8988T (cell line): ENCODE measurements at regions not wholly inside any gene's neighbourhood (a gene's known extent, or its start where the extent isn't known, plus 50 kb on each side); places are given as distances from the start of the nearest gene placed in this dataset.
"Not testable (repeated sequence)": the region's sequence is repeated elsewhere in the genome, so short reads cannot be mapped to it uniquely, and the experiment has no call there.

Experiments
- DNase-seq: peaks from one replicate; pipeline ENCODE4 v3.0.0; 2011

GRCh38 chr4:57303012-57303751, 193.0 kb upstream of the IGFBP7 start:
- no peak for DNase-seq

GRCh38 chr4:57300300-57300699, 190.1 kb upstream of the IGFBP7 start:
- DNase-seq, result not testable (repeated sequence)

- no peak for DNase-seq
Observed at GRCh38 chr4:57291911-57292310, 181.7 kb upstream of the IGFBP7 start.

- no peak for DNase-seq
Observed at GRCh38 chr4:57287687-57288604, 177.8 kb upstream of the IGFBP7 start.

- no peak for DNase-seq
Observed at GRCh38 chr4:57282933-57283310, 172.7 kb upstream of the IGFBP7 start.

GRCh38 chr4:57280481-57280880, 170.3 kb upstream of the IGFBP7 start:
- no peak for DNase-seq

GRCh38 chr4:57278780-57279179, 168.6 kb upstream of the IGFBP7 start:
- DNase-seq, result no peak

GRCh38 chr4:57274082-57274481, 163.9 kb upstream of the IGFBP7 start:
- no peak for DNase-seq

- no peak for DNase-seq
Observed at GRCh38 chr4:57270346-57270745, 160.2 kb upstream of the IGFBP7 start.

GRCh38 chr4:57265831-57266582, 155.8 kb upstream of the IGFBP7 start:
- DNase-seq, result no peak

GRCh38 chr4:57254754-57255153, 144.6 kb upstream of the IGFBP7 start:
- DNase-seq, result no peak

GRCh38 chr4:57249083-57249482, 138.9 kb upstream of the IGFBP7 start:
- DNase-seq, result no peak

GRCh38 chr4:57243076-57243475, 132.9 kb upstream of the IGFBP7 start:
- DNase-seq, result no peak

- no peak for DNase-seq
Observed at GRCh38 chr4:57234252-57234775, 124.1 kb upstream of the IGFBP7 start.

GRCh38 chr4:57233386-57233785, 123.2 kb upstream of the IGFBP7 start:
- no peak for DNase-seq

- DNase-seq, result no peak
Observed at GRCh38 chr4:57231781-57232180, 121.6 kb upstream of the IGFBP7 start.

GRCh38 chr4:57220734-57221133, 110.5 kb upstream of the IGFBP7 start:
- DNase-seq, result no peak

- DNase-seq, result no peak
Observed at GRCh38 chr4:57220172-57220571, 110.0 kb upstream of the IGFBP7 start.

GRCh38 chr4:57219431-57219830, 109.2 kb upstream of the IGFBP7 start:
- DNase-seq, result no peak

GRCh38 chr4:57214654-57215411, 104.6 kb upstream of the IGFBP7 start:
- no peak for DNase-seq

GRCh38 chr4:57211131-57211530, 100.9 kb upstream of the IGFBP7 start:
- no peak for DNase-seq

GRCh38 chr4:57206172-57206571, 96.0 kb upstream of the IGFBP7 start:
- no peak for DNase-seq
